ENCODE measurements at regions not wholly inside any gene's neighbourhood (a gene's known extent, or its start where the extent isn't known, plus 50 kb on each side); places are given as distances from the start of the nearest gene placed in this dataset.

GRCh38 chr3:141669434-141669833 lies 68.7 kb upstream of the RNF7 start:
- H3K4me3 ChIP-seq (ENCODE audit: low read depth, low read length) = no peak overlapping the region
- no peak for TF ChIP-seq CTCF (IDR thresholded peaks at IDR 0.05; ENCODE audit: insufficient read depth, low read depth, low read length)
- DNase-seq (ENCODE audit: low read depth) = no peak

- no peak for TF ChIP-seq CTCF (IDR thresholded peaks at IDR 0.05; ENCODE audit: insufficient read depth, low read depth, low read length)
- DNase-seq (ENCODE audit: low read depth) = no peak
- H3K4me3 ChIP-seq (ENCODE audit: low read depth, low read length) = no peak overlapping the region
These were observed 60.4 kb upstream of the RNF7 start for GRCh38 chr3:141677701-141678100.

GRCh38 chr3:141680620-141681389 lies 57.3 kb upstream of the RNF7 start:
- peak; percentile 19 for DNase-seq (ENCODE audit: low read depth)
- no peak overlapping the region for H3K4me3 ChIP-seq (ENCODE audit: low read depth, low read length)
- TF ChIP-seq CTCF (IDR thresholded peaks at IDR 0.05; ENCODE audit: insufficient read depth, low read depth, low read length) = no peak

- TF ChIP-seq CTCF (IDR thresholded peaks at IDR 0.05; ENCODE audit: insufficient read depth, low read depth, low read length) = no peak
- DNase-seq (ENCODE audit: low read depth) = no peak
- no peak overlapping the region for H3K4me3 ChIP-seq (ENCODE audit: low read depth, low read length)
These were observed 56.7 kb upstream of the RNF7 start for GRCh38 chr3:141681390-141681780.

GRCh38 chr3:141682007-141682406 lies 56.1 kb upstream of the RNF7 start:
- DNase-seq (ENCODE audit: low read depth) = no peak
- TF ChIP-seq CTCF (IDR thresholded peaks at IDR 0.05; ENCODE audit: insufficient read depth, low read depth, low read length) = no peak
- no peak overlapping the region for H3K4me3 ChIP-seq (ENCODE audit: low read depth, low read length)

- no peak overlapping the region for H3K4me3 ChIP-seq (ENCODE audit: low read depth, low read length)
- no peak for DNase-seq (ENCODE audit: low read depth)
- TF ChIP-seq CTCF (IDR thresholded peaks at IDR 0.05; ENCODE audit: insufficient read depth, low read depth, low read length) = no peak
These were observed 55.2 kb upstream of the RNF7 start for GRCh38 chr3:141682921-141683320.

- no peak overlapping the region for H3K4me3 ChIP-seq (ENCODE audit: low read depth, low read length)
- no peak for DNase-seq (ENCODE audit: low read depth)
- no peak for TF ChIP-seq CTCF (IDR thresholded peaks at IDR 0.05; ENCODE audit: insufficient read depth, low read depth, low read length)
These were observed 53.3 kb upstream of the RNF7 start for GRCh38 chr3:141684758-141685157.
